ENCODE measurements at regions not wholly inside any gene's neighbourhood (a gene's known extent, or its start where the extent isn't known, plus 50 kb on each side); places are given as distances from the start of the nearest gene placed in this dataset.
"Not testable (repeated sequence)": the region's sequence is repeated elsewhere in the genome, so short reads cannot be mapped to it uniquely, and the experiment has no call there.

GRCh38 chr16:9630985-9631384 lies 539.5 kb downstream of the HAPSTR1 start:
- H3K27ac ChIP-seq, result no peak overlapping the region
- DNase-seq, result no peak
- H3K4me1 ChIP-seq, result no peaks in the 10 kb centered on the region
- TF ChIP-seq POLR2A (IDR thresholded peaks at IDR 0.05), result no peak
- TF ChIP-seq CTCF (IDR thresholded peaks at IDR 0.05), result no peak
- no peaks in the 10 kb centered on the region for H3K27me3 ChIP-seq
- no peaks in the 10 kb centered on the region for H3K36me3 ChIP-seq
- intact Hi-C loops (cut with DNase I; ENCODE audit: low total_unique reads), result no loop called here
- no peaks in the 10 kb centered on the region for H3K9me3 ChIP-seq
- no peak overlapping the region for H3K4me3 ChIP-seq

GRCh38 chr16:9633844-9634243 lies 542.4 kb downstream of the HAPSTR1 start:
- Histone ChIP-seq H3K4me1 (no peaks in the 10 kb centered on the region), H3K9me3 (no peaks in the 10 kb centered on the region), H3K4me3 (no peak overlapping the region), H3K36me3 (no peaks in the 10 kb centered on the region), H3K27me3 (no peaks in the 10 kb centered on the region), H3K27ac (no peak overlapping the region)
- TF ChIP-seq CTCF (IDR thresholded peaks at IDR 0.05) (no peak), POLR2A (IDR thresholded peaks at IDR 0.05) (no peak)
- intact Hi-C loops (cut with DNase I; ENCODE audit: low total_unique reads), result no loop called here
- no peak for DNase-seq

GRCh38 chr16:9635150-9635720 lies 543.8 kb downstream of the HAPSTR1 start:
- intact Hi-C loops (cut with DNase I; ENCODE audit: low total_unique reads); H3K4me1 ChIP-seq; DNase-seq; H3K9me3 ChIP-seq; H3K27me3 ChIP-seq; H3K27ac ChIP-seq; H3K36me3 ChIP-seq; H3K4me3 ChIP-seq: not testable (repeated sequence)

- DNase-seq, result no peak
- intact Hi-C loops (cut with DNase I; ENCODE audit: low total_unique reads), result no loop called here
- Histone ChIP-seq H3K9me3 (no peaks in the 10 kb centered on the region), H3K27ac (no peak overlapping the region), H3K27me3 (no peaks in the 10 kb centered on the region), H3K36me3 (no peaks in the 10 kb centered on the region), H3K4me3 (no peak overlapping the region), H3K4me1 (no peaks in the 10 kb centered on the region)
- TF ChIP-seq POLR2A (IDR thresholded peaks at IDR 0.05) (no peak), CTCF (IDR thresholded peaks at IDR 0.05) (no peak)
Measured at GRCh38 chr16:9644258-9644657, 538.0 kb downstream of the GRIN2A start.

GRCh38 chr16:9645911-9646310 lies 536.3 kb downstream of the GRIN2A start:
- intact Hi-C loops (cut with DNase I; ENCODE audit: low total_unique reads), result no loop called here
- DNase-seq, result no peak
- H3K4me1 ChIP-seq, result no peaks in the 10 kb centered on the region
- no peaks in the 10 kb centered on the region for H3K27me3 ChIP-seq
- no peak overlapping the region for H3K27ac ChIP-seq
- no peaks in the 10 kb centered on the region for H3K36me3 ChIP-seq
- no peaks in the 10 kb centered on the region for H3K9me3 ChIP-seq
- TF ChIP-seq POLR2A (IDR thresholded peaks at IDR 0.05) (no peak), CTCF (IDR thresholded peaks at IDR 0.05) (no peak)
- no peak overlapping the region for H3K4me3 ChIP-seq

Measured in uterus (tissue), 3 donors.